ENCODE measurements at regions not wholly inside any gene's neighbourhood (a gene's known extent, or its start where the extent isn't known, plus 50 kb on each side); places are given as distances from the start of the nearest gene placed in this dataset.

GRCh38 chr5:51944500-51945125 is 561.4 kb downstream of the ISL1 start:
- POLR2A ChIA-PET: no interaction called here
- no peaks in the 10 kb centered on the region for H3K4me1 ChIP-seq (ENCODE audit: control insufficient read depth, insufficient read depth, low read length)
- H3K9me3 ChIP-seq (ENCODE audit: control insufficient read depth, insufficient read depth, low read depth, low read length): no peaks in the 10 kb centered on the region; the same call in 1 of the 2 replicates
- CTCF ChIA-PET: no interaction called here
- no peaks in the 10 kb centered on the region for H3K36me3 ChIP-seq (ENCODE audit: control insufficient read depth in 2 of 2, insufficient read depth in 1 of 2, low read length in 2 of 2)
- no peak overlapping the region for H3K4me3 ChIP-seq (ENCODE audit: low read depth, low read length)
- no peak overlapping the region for H3K27ac ChIP-seq (ENCODE audit: extremely low read depth, low read depth, low read length)
- no peak for TF ChIP-seq ZNF560 (tag by site-specific recombination; IDR thresholded peaks at IDR 0.05; ENCODE audit: borderline replicate concordance)
- TF ChIP-seq ZNF585B (tag by site-specific recombination; IDR thresholded peaks at IDR 0.05): peak; percentile 96
- peak; percentile 96 for TF ChIP-seq SETDB1 (IDR thresholded peaks at IDR 0.05; ENCODE audit: insufficient read length, low read length)
- TF ChIP-seq ZNF704 (tag by site-specific recombination; IDR thresholded peaks at IDR 0.05): no peak
- no peak for TF ChIP-seq ZNF239 (tag by site-specific recombination; IDR thresholded peaks at IDR 0.05)
- no peak for TF ChIP-seq ZNF548 (tag by site-specific recombination; IDR thresholded peaks at IDR 0.05)
- TF ChIP-seq TRIM28 (IDR thresholded peaks at IDR 0.05; ENCODE audit: borderline replicate concordance, low read length): peak; percentile 100

DNA sequence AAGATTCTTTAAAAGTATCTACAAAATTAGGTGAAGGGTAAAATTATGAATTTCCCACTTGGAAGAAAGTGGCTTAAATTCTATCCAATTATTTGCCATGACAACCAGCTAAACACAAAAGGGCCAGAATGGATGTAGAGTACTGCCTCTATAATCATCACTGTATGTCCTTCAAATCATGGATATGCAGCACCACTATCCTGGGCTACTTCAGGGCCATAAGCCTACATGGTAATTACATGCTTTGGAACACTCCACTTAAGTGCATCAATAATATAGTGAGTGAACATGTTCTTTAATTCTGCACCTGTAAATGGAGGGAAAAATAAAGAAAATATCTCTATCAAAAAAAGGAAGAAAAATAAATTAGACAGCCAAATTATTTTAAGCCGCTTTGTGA is 575.2 kb downstream of the ISL1 start:
- TF ChIP-seq ZFHX2 (tag by site-specific recombination; conservative IDR thresholded peaks at IDR 0.05) (no peak), ZNF580 (tag by site-specific recombination; IDR thresholded peaks at IDR 0.05) (no peak), SP7 (tag by site-specific recombination; IDR thresholded peaks at IDR 0.05) (no peak), ZIC2 (tag by site-specific recombination; IDR thresholded peaks at IDR 0.05) (no peak)
- Histone ChIP-seq H3K27ac (ENCODE audit: extremely low read depth, low read depth, low read length) (no peak overlapping the region), H3K4me3 (ENCODE audit: low read depth, low read length) (no peak overlapping the region), H3K36me3 (ENCODE audit: control insufficient read depth in 2 of 2, insufficient read depth in 1 of 2, low read length in 2 of 2) (no peaks in the 10 kb centered on the region), H3K4me1 (ENCODE audit: control insufficient read depth, insufficient read depth, low read length) (no peaks in the 10 kb centered on the region), H3K9me3 (ENCODE audit: control insufficient read depth, insufficient read depth, low read depth, low read length) (no peaks in the 10 kb centered on the region)
- POLR2A ChIA-PET: no interaction called here
- CTCF ChIA-PET: interaction anchor here (0.7 kb wide), 1 partner anchor 307 kb away, joined by 3 read pairs; no protein-coding TSS in a partner anchor

DNA sequence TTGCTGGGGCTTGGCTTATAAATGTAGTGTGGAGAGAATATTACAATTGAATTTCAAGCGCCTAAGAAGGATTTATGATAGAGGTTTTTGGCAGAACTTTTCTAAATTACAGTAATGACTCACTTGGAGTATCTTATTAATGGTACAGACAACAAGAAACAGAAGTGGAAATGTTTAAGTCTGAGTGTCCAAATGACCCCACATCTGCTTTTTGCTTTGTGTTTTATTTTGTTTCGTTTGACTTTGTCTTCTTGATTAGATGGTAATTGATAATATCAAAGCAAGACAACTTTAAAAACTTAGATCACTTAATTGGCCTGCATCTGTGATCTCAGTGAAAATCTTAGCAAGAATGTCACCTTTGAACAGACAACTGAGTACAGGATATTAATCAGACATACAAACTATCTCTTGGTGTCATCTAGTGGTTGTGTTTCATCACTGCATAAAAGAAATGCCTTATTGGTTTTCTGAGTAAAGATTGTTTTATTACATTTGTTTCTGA is 577.4 kb downstream of the ISL1 start:
- TF ChIP-seq ZNF114 (tag by site-specific recombination; IDR thresholded peaks at IDR 0.05) (no peak), ZNF654 (tag by site-specific recombination; IDR thresholded peaks at IDR 0.05; ENCODE audit: low read depth) (peak; percentile 80), ZNF132 (tag by site-specific recombination; IDR thresholded peaks at IDR 0.05; ENCODE audit: borderline replicate concordance) (no peak)
- Histone ChIP-seq H3K27ac (ENCODE audit: extremely low read depth, low read depth, low read length) (no peak overlapping the region), H3K4me3 (ENCODE audit: low read depth, low read length) (no peak overlapping the region), H3K4me1 (ENCODE audit: control insufficient read depth, insufficient read depth, low read length) (no peaks in the 10 kb centered on the region), H3K36me3 (ENCODE audit: control insufficient read depth in 2 of 2, insufficient read depth in 1 of 2, low read length in 2 of 2) (no peaks in the 10 kb centered on the region), H3K9me3 (ENCODE audit: control insufficient read depth, insufficient read depth, low read depth, low read length) (no peaks in the 10 kb centered on the region)
- ChIA-PET CTCF (interaction anchor here (0.6 to 1.0 kb wide), 7 partner anchors 22 to 1049 kb away, joined by 3 to 5 read pairs (median 3); no protein-coding TSS in a partner anchor), POLR2A (no interaction called here)

GRCh38 chr5:51961154-51961562 is 577.9 kb downstream of the ISL1 start:
- TF ChIP-seq ZBTB17 (tag by site-specific recombination; IDR thresholded peaks at IDR 0.05): peak; percentile 61
- TF ChIP-seq ZNF621 (tag by site-specific recombination; IDR thresholded peaks at IDR 0.05): no peak
- TF ChIP-seq, protein P1, sequence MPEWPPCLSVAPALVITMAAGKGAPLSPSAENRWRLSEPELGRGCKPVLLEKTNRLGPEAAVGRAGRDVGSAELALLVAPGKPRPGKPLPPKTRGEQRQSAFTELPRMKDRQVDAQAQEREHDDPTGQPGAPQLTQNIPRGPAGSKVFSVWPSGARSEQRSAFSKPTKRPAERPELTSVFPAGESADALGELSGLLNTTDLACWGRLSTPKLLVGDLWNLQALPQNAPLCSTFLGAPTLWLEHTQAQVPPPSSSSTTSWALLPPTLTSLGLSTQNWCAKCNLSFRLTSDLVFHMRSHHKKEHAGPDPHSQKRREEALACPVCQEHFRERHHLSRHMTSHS (tag by site-specific recombination; IDR thresholded peaks at IDR 0.05): no peak
- POLR2A ChIA-PET: no interaction called here
- H3K9me3 ChIP-seq (ENCODE audit: control insufficient read depth, insufficient read depth, low read depth, low read length): no peaks in the 10 kb centered on the region
- no peaks in the 10 kb centered on the region for H3K4me1 ChIP-seq (ENCODE audit: control insufficient read depth, insufficient read depth, low read length)
- no peaks in the 10 kb centered on the region for H3K36me3 ChIP-seq (ENCODE audit: control insufficient read depth in 2 of 2, insufficient read depth in 1 of 2, low read length in 2 of 2)
- no peak overlapping the region for H3K4me3 ChIP-seq (ENCODE audit: low read depth, low read length)
- CTCF ChIA-PET: interaction anchor here (0.6 to 1.0 kb wide), 7 partner anchors 22 to 1050 kb away, joined by 3 to 5 read pairs (median 3); no protein-coding TSS in a partner anchor
- H3K27ac ChIP-seq (ENCODE audit: extremely low read depth, low read depth, low read length): no peak overlapping the region

Data from HEK293 (cell line).